B cell (primary cell): ENCODE measurements at regions not wholly inside any gene's neighbourhood (a gene's known extent, or its start where the extent isn't known, plus 50 kb on each side); places are given as distances from the start of the nearest gene placed in this dataset.

Experiments used
- ATAC-seq: fragments of 200-7000 bp; cut with Tn5 transposase; one replicate; pipeline ENCODE4 v1.10.0; 2021; ENCODE audit warnings: low read depth, mild to moderate bottlenecking, moderate number of reproducible peaks, moderate library complexity
- CTCF ChIA-PET: fragments of 350-600 bp; sonication (Branson Sonifier 250); formaldehyde crosslinking; loops from one replicate; lab custom pipeline; 2021; ENCODE audit warnings: antibody characterized with exemption, inconsistent platforms; lab: Charles Lee
- POLR2A ChIA-PET: fragments of 350-600 bp; sonication (Branson Sonifier 250); formaldehyde crosslinking; loops from one replicate; lab custom pipeline; 2021; ENCODE audit warnings: antibody characterized with exemption; lab: Charles Lee
- DNase-seq: peaks from one replicate; pipeline ENCODE4 v3.0.0; 2013
- H2AFZ ChIP-seq: 2 replicates; pipeline ENCODE4 v1.6.1; 2012; ENCODE audit warnings: mild to moderate bottlenecking, low read depth, low read length; ENCODE audit not compliant: insufficient read depth, poor library complexity, severe bottlenecking
- H3K27ac ChIP-seq, 2 donors: 1 replicate in 1 of 2; 2 replicates in 1 of 2; pipeline ENCODE4 v1.5.1; 2012 to 2013; ENCODE audit warnings: low read length in 2 of 2, mild to moderate bottlenecking in 2 of 2, moderate library complexity in 1 of 2
- H3K27me3 ChIP-seq, 4 experiments: fragments of 200-600 bp in 1 of 4; sonication (generic) in 1 of 4; replicated peaks in 1 of 4; 1 replicate in 2 of 4; 2 replicates in 2 of 4; pipeline versions ENCODE4 v1.6.1 to v1.7.0; 2013 to 2016; ENCODE audit warnings: low read length in 3 of 4, mild to moderate bottlenecking in 2 of 4, mixed read lengths in 1 of 4, moderate library complexity in 1 of 4; ENCODE audit not compliant: insufficient read depth in 4 of 4, control insufficient read depth in 3 of 4; ENCODE audit errors: control extremely low read depth in 1 of 4
- H3K36me3 ChIP-seq, 2 experiments: replicated peaks in 1 of 2; 1 replicate in 1 of 2; 2 replicates in 1 of 2; pipeline versions ENCODE4 v1.6.1 to v1.7.1; 2013; ENCODE audit warnings: low read length in 1 of 2; ENCODE audit not compliant: insufficient read depth in 2 of 2, control insufficient read depth in 1 of 2; ENCODE audit errors: control extremely low read depth in 1 of 2, extremely low read depth in 1 of 2
- H3K4me1 ChIP-seq, 2 donors: fragments of 200-600 bp in 1 of 2; sonication (generic) in 1 of 2; 1 replicate in 1 of 2; 2 replicates in 1 of 2; pipeline versions ENCODE4 v1.5.1 to v1.6.1; 2013 to 2017; ENCODE audit warnings: low read length in 2 of 2; ENCODE audit not compliant: control insufficient read depth in 2 of 2, insufficient read depth in 2 of 2
- H3K4me2 ChIP-seq: replicated peaks from 2 replicates; pipeline ENCODE3; 2012; ENCODE audit warnings: mild to moderate bottlenecking, low read depth, low read length; ENCODE audit not compliant: poor library complexity, severe bottlenecking
- H3K4me3 ChIP-seq, 5 experiments: fragments of 200-600 bp in 1 of 5; sonication (generic) in 1 of 5; 1 replicate in 3 of 5; 2 replicates in 2 of 5; pipeline versions ENCODE4 v1.5.1 to v1.7.0; 2011 to 2016; ENCODE audit warnings: low read length in 4 of 5, mild to moderate bottlenecking in 4 of 5, low read depth in 2 of 5, control low read depth in 1 of 5, moderate library complexity in 1 of 5; ENCODE audit not compliant: insufficient read depth in 1 of 5; ENCODE audit errors: control extremely low read depth in 1 of 5, extremely low read depth in 1 of 5
- H3K79me2 ChIP-seq: fragments of 200-600 bp; sonication (generic); one replicate; pipeline ENCODE4 v1.6.0; 2016; ENCODE audit warnings: low read length; ENCODE audit not compliant: control insufficient read depth, insufficient read depth
- H3K9ac ChIP-seq: fragments of 200-600 bp; sonication (generic); 2 replicates; pipeline ENCODE4 v1.6.1; 2017; ENCODE audit warnings: mild to moderate bottlenecking, low read length, moderate library complexity
- H3K9me3 ChIP-seq, 3 donors: one replicate each; pipeline versions ENCODE4 v1.6.1 to v1.7.1; 2013; ENCODE audit warnings: low read length in 2 of 3; ENCODE audit not compliant: control insufficient read depth in 2 of 3, insufficient read depth in 1 of 3; ENCODE audit errors: control extremely low read depth in 1 of 3
- H4K20me1 ChIP-seq: 2 replicates; pipeline ENCODE4 v1.6.0; 2012; ENCODE audit warnings: mild to moderate bottlenecking, low read length; ENCODE audit not compliant: insufficient read depth, control insufficient read depth, poor library complexity, severe bottlenecking
- H3K27ac Mint-ChIP-seq: one replicate; pipeline ENCODE4 v1.8.0; 2021; ENCODE audit warnings: mixed read lengths
- H3K27me3 Mint-ChIP-seq: one replicate; pipeline ENCODE4 v1.8.0; 2021; ENCODE audit warnings: mixed read lengths
- H3K4me1 Mint-ChIP-seq: one replicate; pipeline ENCODE4 v1.8.0; 2021; ENCODE audit warnings: mixed read lengths
- H3K4me3 Mint-ChIP-seq: one replicate; pipeline ENCODE4 v1.8.0; 2021; ENCODE audit warnings: mixed read lengths
- H3K9me3 Mint-ChIP-seq: one replicate; pipeline ENCODE4 v1.8.0; 2022; ENCODE audit warnings: mixed read lengths; ENCODE audit not compliant: insufficient read depth
- EZH2 ChIP-seq: IDR thresholded peaks from 2 replicates; pipeline ENCODE4 v1.6.1; 2012; ENCODE audit warnings: borderline replicate concordance, low read depth, mild to moderate bottlenecking, moderate library complexity, low read length; ENCODE audit not compliant: insufficient read depth, poor library complexity, severe bottlenecking
- WGBS: methylation state at CpG from one replicate; pipeline ENCODE4 v1.1.5; 2013; ENCODE audit warnings: missing lambda C conversion rate; ENCODE audit not compliant: insufficient coverage; 5-methylcytosine and 5-hydroxymethylcytosine counted together
- intact Hi-C: fragments of 100-400 bp; cut with micrococcal nuclease; formaldehyde crosslinking; loops from one replicate; pipeline ENCODE4 v1.10.0; 2022
- TF ChIP-seq, protein P1 (sequence below): fragments of 200-600 bp; IDR thresholded peaks from one replicate; pipeline ENCODE4 v1.8.0; 2022; ENCODE audit warnings: antibody characterized with exemption, mild to moderate bottlenecking

- DNase-seq (no peak), ATAC-seq (no peak)
- H3K36me3 ChIP-seq = no peaks in the 10 kb centered on the region
- intact Hi-C loops = no loop called here
- no peaks in the 10 kb centered on the region for H3K79me2 ChIP-seq
- H2AFZ ChIP-seq = no peak overlapping the region
- H3K4me2 ChIP-seq = no peak overlapping the region
- ChIA-PET POLR2A (no interaction called here), CTCF (no interaction called here)
- H3K4me3 ChIP-seq = no peak overlapping the region
- no peak for TF ChIP-seq EZH2
- TF ChIP-seq, protein P1, sequence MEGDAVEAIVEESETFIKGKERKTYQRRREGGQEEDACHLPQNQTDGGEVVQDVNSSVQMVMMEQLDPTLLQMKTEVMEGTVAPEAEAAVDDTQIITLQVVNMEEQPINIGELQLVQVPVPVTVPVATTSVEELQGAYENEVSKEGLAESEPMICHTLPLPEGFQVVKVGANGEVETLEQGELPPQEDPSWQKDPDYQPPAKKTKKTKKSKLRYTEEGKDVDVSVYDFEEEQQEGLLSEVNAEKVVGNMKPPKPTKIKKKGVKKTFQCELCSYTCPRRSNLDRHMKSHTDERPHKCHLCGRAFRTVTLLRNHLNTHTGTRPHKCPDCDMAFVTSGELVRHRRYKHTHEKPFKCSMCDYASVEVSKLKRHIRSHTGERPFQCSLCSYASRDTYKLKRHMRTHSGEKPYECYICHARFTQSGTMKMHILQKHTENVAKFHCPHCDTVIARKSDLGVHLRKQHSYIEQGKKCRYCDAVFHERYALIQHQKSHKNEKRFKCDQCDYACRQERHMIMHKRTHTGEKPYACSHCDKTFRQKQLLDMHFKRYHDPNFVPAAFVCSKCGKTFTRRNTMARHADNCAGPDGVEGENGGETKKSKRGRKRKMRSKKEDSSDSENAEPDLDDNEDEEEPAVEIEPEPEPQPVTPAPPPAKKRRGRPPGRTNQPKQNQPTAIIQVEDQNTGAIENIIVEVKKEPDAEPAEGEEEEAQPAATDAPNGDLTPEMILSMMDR = no peak
- Mint-ChIP-seq H3K9me3 (no peaks in the 10 kb centered on the region), H3K27ac (no peak overlapping the region), H3K4me1 (no peaks in the 10 kb centered on the region), H3K27me3 (no peaks in the 10 kb centered on the region), H3K4me3 (no peak overlapping the region)
- WGBS = no CpG with 5 or more reads among the region's 1 CpG
- no peaks in the 10 kb centered on the region for H3K9me3 ChIP-seq
- H3K27me3 ChIP-seq = no peaks in the 10 kb centered on the region
- no peak overlapping the region for H3K9ac ChIP-seq
- no peaks in the 10 kb centered on the region for H3K4me1 ChIP-seq
- H4K20me1 ChIP-seq = no peaks in the 10 kb centered on the region
- no peak overlapping the region for H3K27ac ChIP-seq
These were observed 164.7 kb downstream of the GNAT3 start for GRCh38 chr7:80347173-80347572.

DNA sequence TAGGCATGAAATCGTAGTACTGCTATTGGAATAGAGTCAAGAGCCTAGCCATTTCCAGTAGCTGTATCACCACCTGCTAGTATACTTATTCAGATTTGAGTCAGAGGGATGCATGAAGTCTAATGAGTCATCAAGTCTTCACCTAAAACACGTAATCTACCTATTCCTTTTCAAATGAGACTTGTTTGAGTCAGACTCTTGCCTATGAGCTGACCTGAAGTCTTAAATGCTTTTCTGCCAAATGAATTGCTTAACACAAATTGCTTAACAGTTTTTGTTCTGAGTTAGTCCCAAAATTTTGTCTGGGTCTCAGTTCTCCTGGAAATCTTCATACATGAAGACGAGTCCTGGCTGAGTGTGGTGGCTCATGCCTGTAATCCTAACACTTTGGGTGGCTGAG is 165.2 kb downstream of the GNAT3 start:
- H3K27me3 Mint-ChIP-seq = no peaks in the 10 kb centered on the region
- no peaks in the 10 kb centered on the region for H3K79me2 ChIP-seq
- no peaks in the 10 kb centered on the region for H3K27me3 ChIP-seq
- H4K20me1 ChIP-seq = no peaks in the 10 kb centered on the region
- 86% methylated on average over 1 of the region's 3 CpGs for WGBS
- no peaks in the 10 kb centered on the region for H3K9me3 Mint-ChIP-seq
- no peaks in the 10 kb centered on the region for H3K36me3 ChIP-seq
- no peak overlapping the region for H3K27ac ChIP-seq
- H3K4me1 Mint-ChIP-seq = no peaks in the 10 kb centered on the region
- ChIA-PET CTCF (no interaction called here), POLR2A (no interaction called here)
- DNase-seq = no peak
- TF ChIP-seq, protein P1 = no peak
- TF ChIP-seq EZH2 = no peak
- no peak overlapping the region for H3K4me3 Mint-ChIP-seq
- intact Hi-C loops = no loop called here
- no peak overlapping the region for H3K27ac Mint-ChIP-seq
- no peaks in the 10 kb centered on the region for H3K4me1 ChIP-seq
- no peak overlapping the region for H3K9ac ChIP-seq
- H3K9me3 ChIP-seq = no peaks in the 10 kb centered on the region
- no peak overlapping the region for H2AFZ ChIP-seq
- H3K4me2 ChIP-seq = no peak overlapping the region
- ATAC-seq = no peak
- no peak overlapping the region for H3K4me3 ChIP-seq
